H1 (cell line): ENCODE measurements at regions not wholly inside any gene's neighbourhood (a gene's known extent, or its start where the extent isn't known, plus 50 kb on each side); places are given as distances from the start of the nearest gene placed in this dataset.

Source experiments
- CTCF ChIA-PET: fragments of 300-600 bp; sonication (Branson Sonifier 250); formaldehyde crosslinking; loops from one replicate; lab custom pipeline; 2021; ENCODE audit not compliant: partially characterized antibody; lab: Charles Lee
- POLR2A ChIA-PET: fragments of 300-600 bp; sonication (Branson Sonifier 250); formaldehyde crosslinking; loops from one replicate; lab custom pipeline; 2021; ENCODE audit warnings: inconsistent platforms; ENCODE audit not compliant: partially characterized antibody; lab: Charles Lee
- DNase-seq, 2 experiments: peaks; one replicate each; pipeline versions ENCODE4 v3.0.0 to v3.0.0-alpha.2; 2010 to 2022; ENCODE audit warnings: low spot score in 2 of 2, low read depth in 1 of 2, mixed read lengths in 1 of 2
- FAIRE-seq: peaks from 2 replicates; lab custom pipeline; 2011; peaks lifted over from hg19 to GRCh38; lab: Jason Lieb, UNC
- H2AFZ ChIP-seq: 2 replicates; pipeline ENCODE4 v1.8.1; 2012; ENCODE audit warnings: low read length, inconsistent platforms
- H2AK5ac ChIP-seq: 2 replicates; pipeline ENCODE4 v1.6.1; 2013; ENCODE audit warnings: low read depth, low read length
- H2BK120ac ChIP-seq: replicated peaks from 2 replicates; pipeline ENCODE3; 2013; ENCODE audit warnings: low read depth, low read length, inconsistent platforms
- H2BK12ac ChIP-seq: 2 replicates; pipeline ENCODE4 v1.6.1; 2013; ENCODE audit warnings: low read depth, low read length
- H2BK15ac ChIP-seq: 2 replicates; pipeline ENCODE4 v1.6.1; 2013; ENCODE audit warnings: low read length
- H2BK20ac ChIP-seq: 2 replicates; pipeline ENCODE4 v1.6.1; 2013; ENCODE audit warnings: low read length
- H2BK5ac ChIP-seq: 2 replicates; pipeline ENCODE4 v1.6.1; 2013; ENCODE audit warnings: low read depth, low read length
- H3K14ac ChIP-seq: 2 replicates; pipeline ENCODE4 v1.6.1; 2013; ENCODE audit warnings: inconsistent platforms; ENCODE audit not compliant: insufficient read length
- H3K18ac ChIP-seq: 2 replicates; pipeline ENCODE4 v1.6.1; 2013; ENCODE audit warnings: low read length; ENCODE audit errors: extremely low read depth
- H3K23ac ChIP-seq: 2 replicates; pipeline ENCODE4 v1.6.1; 2013; ENCODE audit warnings: inconsistent platforms; ENCODE audit not compliant: insufficient read length
- H3K23me2 ChIP-seq: 2 replicates; pipeline ENCODE4 v1.6.1; 2013; ENCODE audit warnings: low read depth, low read length
- H3K27ac ChIP-seq: 2 replicates; pipeline ENCODE4 v1.6.1; 2011; ENCODE audit warnings: low read depth, low read length, inconsistent platforms
- H3K27me3 ChIP-seq, 4 experiments: replicated peaks in 1 of 4; 1 replicate in 1 of 4; 2 replicates in 3 of 4; pipeline versions ENCODE4 v1.6.1 to v1.8.1; 2011 to 2013; ENCODE audit warnings: low read length in 3 of 4, mild to moderate bottlenecking in 3 of 4, inconsistent platforms in 2 of 4, mixed read lengths in 2 of 4, moderate library complexity in 1 of 4; ENCODE audit not compliant: control insufficient read depth in 3 of 4, insufficient read depth in 3 of 4; ENCODE audit errors: extremely low read depth in 1 of 4
- H3K36me3 ChIP-seq, 4 experiments: 2 replicates each; pipeline versions ENCODE4 v1.6.1 to v1.8.1; 2011 to 2013; ENCODE audit warnings: mild to moderate bottlenecking in 4 of 4, low read length in 3 of 4, moderate library complexity in 2 of 4, control low read depth in 1 of 4, inconsistent platforms in 1 of 4; ENCODE audit not compliant: insufficient read depth in 4 of 4, control insufficient read depth in 2 of 4
- H3K4ac ChIP-seq: replicated peaks from 2 replicates; pipeline ENCODE3; 2013; ENCODE audit warnings: low read length, low read depth, mixed read lengths, inconsistent platforms; ENCODE audit not compliant: insufficient read length
- H3K4me1 ChIP-seq, 4 experiments: replicated peaks in 1 of 4; 1 replicate in 1 of 4; 2 replicates in 3 of 4; pipeline versions ENCODE4 v1.6.1 to v1.8.1; 2011 to 2013; ENCODE audit warnings: low read length in 3 of 4, inconsistent platforms in 2 of 4, mixed read lengths in 1 of 4; ENCODE audit not compliant: insufficient read depth in 4 of 4, control insufficient read depth in 3 of 4
- H3K4me2 ChIP-seq, 2 experiments: 2 replicates each; pipeline versions ENCODE4 v1.6.1 to v1.8.1; 2011 to 2013; ENCODE audit warnings: low read depth in 2 of 2, low read length in 2 of 2, control low read depth in 1 of 2, inconsistent platforms in 1 of 2, mild to moderate bottlenecking in 1 of 2; ENCODE audit not compliant: insufficient read depth in 1 of 2
- H3K4me3 ChIP-seq, 4 experiments: fragments of 200-600, 300-600 bp in 1 of 4; sonication (generic), shearing (Covaris generic), sonication (Bioruptor Twin) in 1 of 4; 2 replicates each; pipeline versions ENCODE4 v1.5.1 to v1.8.1; 2011 to 2016; ENCODE audit warnings: low read length in 4 of 4, low read depth in 3 of 4, control low read depth in 2 of 4, inconsistent platforms in 2 of 4, mild to moderate bottlenecking in 2 of 4, mixed read lengths in 1 of 4, moderate library complexity in 1 of 4; ENCODE audit not compliant: insufficient read depth in 2 of 4; ENCODE audit errors: extremely low read depth in 1 of 4
- H3K56ac ChIP-seq: replicated peaks from 2 replicates; pipeline ENCODE3; 2013; ENCODE audit warnings: low read depth, mild to moderate bottlenecking, mixed read lengths, low read length, inconsistent platforms; ENCODE audit not compliant: insufficient read length
- H3K79me1 ChIP-seq: 2 replicates; pipeline ENCODE4 v1.6.1; 2013; ENCODE audit warnings: low read depth, low read length, control low read depth
- H3K79me2 ChIP-seq, 2 experiments: 2 replicates each; pipeline versions ENCODE4 v1.6.1 to v1.8.1; 2012 to 2013; ENCODE audit warnings: low read length in 2 of 2, mild to moderate bottlenecking in 2 of 2, inconsistent platforms in 1 of 2; ENCODE audit not compliant: insufficient read depth in 2 of 2, control insufficient read depth in 1 of 2
- H3K9ac ChIP-seq, 4 experiments: replicated peaks in 1 of 4; 1 replicate in 1 of 4; 2 replicates in 3 of 4; pipeline versions ENCODE4 v1.6.1 to v1.8.1; 2011 to 2013; ENCODE audit warnings: low read depth in 3 of 4, low read length in 3 of 4, control low read depth in 2 of 4, mild to moderate bottlenecking in 2 of 4, moderate library complexity in 2 of 4, inconsistent platforms in 1 of 4; ENCODE audit errors: extremely low read depth in 1 of 4
- H3K9me3 ChIP-seq, 2 experiments: 2 replicates each; pipeline versions ENCODE4 v1.6.1 to v1.8.1; 2012 to 2013; ENCODE audit warnings: mild to moderate bottlenecking in 2 of 2, moderate library complexity in 2 of 2, control low read depth in 1 of 2, inconsistent platforms in 1 of 2, low read depth in 1 of 2, low read length in 1 of 2, mixed read lengths in 1 of 2; ENCODE audit not compliant: insufficient read depth in 2 of 2
- H4K20me1 ChIP-seq, 2 experiments: replicated peaks in 1 of 2; 2 replicates each; pipeline versions ENCODE3 to v1.8.1; 2011 to 2013; ENCODE audit warnings: inconsistent platforms in 2 of 2, low read length in 2 of 2, mild to moderate bottlenecking in 1 of 2; ENCODE audit not compliant: insufficient read depth in 2 of 2, control insufficient read depth in 1 of 2
- H4K5ac ChIP-seq: 2 replicates; pipeline ENCODE4 v1.6.1; 2013; ENCODE audit warnings: low read length, low read depth, mixed read lengths, inconsistent platforms; ENCODE audit not compliant: insufficient read length
- H4K8ac ChIP-seq: 2 replicates; pipeline ENCODE4 v1.8.0; 2013; ENCODE audit warnings: mild to moderate bottlenecking, moderate library complexity, low read length, inconsistent platforms; ENCODE audit not compliant: insufficient read depth; ENCODE audit errors: extremely low read depth
- H4K91ac ChIP-seq: replicated peaks from 2 replicates; pipeline ENCODE3; 2013; ENCODE audit warnings: low read length, mixed read lengths, inconsistent platforms; ENCODE audit not compliant: insufficient read length
- CHD1 ChIP-seq: IDR thresholded peaks from 2 replicates; pipeline ENCODE4 v1.6.1; 2012; ENCODE audit warnings: low read depth, low read length, improper control_type of control experiment
- CHD2 ChIP-seq: IDR thresholded peaks from 2 replicates; pipeline ENCODE4 v1.6.1; 2012; ENCODE audit warnings: low read length, improper control_type of control experiment
- MAFK ChIP-seq: IDR thresholded peaks from 2 replicates; pipeline ENCODE4 v1.6.1; 2012; ENCODE audit warnings: low read depth, mild to moderate bottlenecking, improper control_type of control experiment, low read length
- RNF2 ChIP-seq: fragments of 200-900, 300-1000 bp; sonication (generic); IDR thresholded peaks from 2 replicates; pipeline ENCODE4 v1.7.1; 2016; ENCODE audit warnings: borderline replicate concordance, low read depth, mild to moderate bottlenecking, antibody characterized with exemption, low read length; ENCODE audit not compliant: poor library complexity, severe bottlenecking; ENCODE audit errors: missing control alignments
- SIN3A ChIP-seq, 2 experiments: IDR thresholded peaks in 1 of 2; conservative IDR thresholded peaks in 1 of 2; 2 replicates each; pipeline ENCODE4 v1.6.1; 2011 to 2012; ENCODE audit warnings: low read length in 2 of 2, improper control_type of control experiment in 1 of 2, low read depth in 1 of 2, mild to moderate bottlenecking in 1 of 2
- TAF7 ChIP-seq: optimal IDR thresholded peaks from 2 replicates; pipeline ENCODE3; 2011; ENCODE audit warnings: low read depth, mild to moderate bottlenecking, inconsistent platforms, low read length, moderate library complexity, borderline replicate concordance
- WGBS, 2 experiments: shearing (Covaris generic) in 1 of 2; methylation state at CpG; one replicate each; pipeline versions ENCODE4 v1.1.6 to v1.1.7; 2013 to 2015; ENCODE audit warnings: low lambda C conversion rate in 2 of 2, mixed read lengths in 2 of 2, inconsistent platforms in 1 of 2, low coverage in 1 of 2, missing lambda C conversion rate in 1 of 2; ENCODE audit not compliant: insufficient replicate concordance in 2 of 2, insufficient coverage in 1 of 2, insufficient read length in 1 of 2; ENCODE audit errors: extremely low coverage in 1 of 2, missing lambda C conversion rate in 1 of 2; 5-methylcytosine and 5-hydroxymethylcytosine counted together

DNA sequence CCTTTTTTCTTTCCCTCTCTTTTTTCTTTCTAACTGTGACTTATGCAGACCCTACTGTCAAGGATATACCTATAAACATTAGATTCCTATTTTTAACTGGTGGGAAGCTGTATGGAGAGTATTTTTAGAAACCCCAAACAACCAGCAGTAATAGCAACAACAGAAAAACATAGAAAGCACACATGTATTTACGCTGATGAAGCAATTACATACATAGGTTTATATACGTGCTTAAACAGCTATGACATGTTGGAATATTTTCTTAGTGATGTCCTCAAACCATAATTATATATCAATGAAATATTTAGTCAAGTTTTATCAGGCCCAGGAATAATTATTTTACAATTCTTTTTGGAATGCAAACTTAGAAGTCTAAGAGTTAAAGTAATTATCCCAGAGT is 294.3 kb upstream of the SOX4 start:
- H4K20me1 ChIP-seq = peaks cover 0 to 1% of the 10 kb centered on the region in 2 experiments
- no peak overlapping the region for H2AK5ac ChIP-seq
- no peak overlapping the region for H2BK20ac ChIP-seq
- no peak overlapping the region for H3K27ac ChIP-seq
- CTCF ChIA-PET = no interaction called here
- no peak overlapping the region for H3K4ac ChIP-seq
- H4K91ac ChIP-seq = no peak overlapping the region
- DNase-seq = no peak
- no peak overlapping the region for H2BK120ac ChIP-seq
- no peak overlapping the region for H4K8ac ChIP-seq
- H3K79me1 ChIP-seq = no peaks in the 10 kb centered on the region
- H2BK15ac ChIP-seq = no peak overlapping the region
- no peak overlapping the region for H3K9ac ChIP-seq
- no peaks in the 10 kb centered on the region for H3K36me3 ChIP-seq
- no peaks in the 10 kb centered on the region for H3K79me2 ChIP-seq
- H3K4me3 ChIP-seq = no peak overlapping the region
- FAIRE-seq = no peak
- H2AFZ ChIP-seq = no peak overlapping the region
- H3K4me1 ChIP-seq = no peaks in the 10 kb centered on the region
- WGBS, 2 experiments = 83% methylated on average over 2 of the region's 2 CpGs; no CpG with 5 or more reads in 1 of the 2 experiments
- H3K27me3 ChIP-seq = no peaks in the 10 kb centered on the region
- no peak overlapping the region for H3K4me2 ChIP-seq
- no peak overlapping the region for H4K5ac ChIP-seq
- H2BK5ac ChIP-seq = no peak overlapping the region
- H3K18ac ChIP-seq = no peak overlapping the region
- POLR2A ChIA-PET = no interaction called here
- no peak overlapping the region for H2BK12ac ChIP-seq
- no peaks in the 10 kb centered on the region for H3K23me2 ChIP-seq
- H3K23ac ChIP-seq = no peak overlapping the region
- no peaks in the 10 kb centered on the region for H3K9me3 ChIP-seq
- no peak overlapping the region for H3K56ac ChIP-seq
- H3K14ac ChIP-seq = no peak overlapping the region
- TF ChIP-seq SIN3A (conservative IDR thresholded peaks at IDR 0.05 in 1 of 2, IDR thresholded peaks at IDR 0.05 in 1 of 2; ENCODE audit: low read depth in 1 of 2, low read length in 2 of 2) = no peak
- TF ChIP-seq MAFK = no peak
- no peak for TF ChIP-seq TAF7
- TF ChIP-seq CHD1 = no peak
- TF ChIP-seq RNF2 = no peak
- no peak for TF ChIP-seq CHD2
